Testis (tissue), 2 donors: ENCODE measurements at regions not wholly inside any gene's neighbourhood (a gene's known extent, or its start where the extent isn't known, plus 50 kb on each side); places are given as distances from the start of the nearest gene placed in this dataset.

ENCODE experiments used
- CTCF ChIP-seq, 3 experiments: fragments of 450-650 bp in 2 of 3; fragments of 200-600 bp in 1 of 3; sonication (generic) in 1 of 3; IDR thresholded peaks; one replicate each; pipeline ENCODE4 v1.5.1; 2016 to 2019; ENCODE audit warnings: antibody characterized with exemption in 3 of 3, mild to moderate bottlenecking in 2 of 3, moderate library complexity in 1 of 3
- POLR2A ChIP-seq: fragments of 450-650 bp; IDR thresholded peaks from one replicate; pipeline ENCODE4 v1.6.1; 2017; ENCODE audit warnings: antibody characterized with exemption, mild to moderate bottlenecking, moderate library complexity

GRCh38 chr18:53941601-53942338, 282.7 kb downstream of the MBD2 start:
- no peak for TF ChIP-seq POLR2A
- TF ChIP-seq CTCF (IDR thresholded peaks at IDR 0.05), result no peak
